ENCODE measurements at regions not wholly inside any gene's neighbourhood (a gene's known extent, or its start where the extent isn't known, plus 50 kb on each side); places are given as distances from the start of the nearest gene placed in this dataset.

GRCh38 chr17:79189305-79189704 lies 114.7 kb downstream of the ENGASE start:
- H3K4me3 ChIP-seq = no peak overlapping the region
- TF ChIP-seq, protein P1, sequence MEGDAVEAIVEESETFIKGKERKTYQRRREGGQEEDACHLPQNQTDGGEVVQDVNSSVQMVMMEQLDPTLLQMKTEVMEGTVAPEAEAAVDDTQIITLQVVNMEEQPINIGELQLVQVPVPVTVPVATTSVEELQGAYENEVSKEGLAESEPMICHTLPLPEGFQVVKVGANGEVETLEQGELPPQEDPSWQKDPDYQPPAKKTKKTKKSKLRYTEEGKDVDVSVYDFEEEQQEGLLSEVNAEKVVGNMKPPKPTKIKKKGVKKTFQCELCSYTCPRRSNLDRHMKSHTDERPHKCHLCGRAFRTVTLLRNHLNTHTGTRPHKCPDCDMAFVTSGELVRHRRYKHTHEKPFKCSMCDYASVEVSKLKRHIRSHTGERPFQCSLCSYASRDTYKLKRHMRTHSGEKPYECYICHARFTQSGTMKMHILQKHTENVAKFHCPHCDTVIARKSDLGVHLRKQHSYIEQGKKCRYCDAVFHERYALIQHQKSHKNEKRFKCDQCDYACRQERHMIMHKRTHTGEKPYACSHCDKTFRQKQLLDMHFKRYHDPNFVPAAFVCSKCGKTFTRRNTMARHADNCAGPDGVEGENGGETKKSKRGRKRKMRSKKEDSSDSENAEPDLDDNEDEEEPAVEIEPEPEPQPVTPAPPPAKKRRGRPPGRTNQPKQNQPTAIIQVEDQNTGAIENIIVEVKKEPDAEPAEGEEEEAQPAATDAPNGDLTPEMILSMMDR (IDR thresholded peaks at IDR 0.05) = no peak
- no peak overlapping the region for H3K27ac ChIP-seq
- intact Hi-C loops (cut with DNase I; ENCODE audit: low total_unique reads) = no loop called here
- no peaks in the 10 kb centered on the region for H3K9me3 ChIP-seq
- H3K4me1 ChIP-seq = no peaks in the 10 kb centered on the region
- H3K27me3 ChIP-seq = peaks cover 0 to 94% of the 10 kb centered on the region in 2 donors
- DNase-seq = no peak
- H3K36me3 ChIP-seq = no peaks in the 10 kb centered on the region

DNA sequence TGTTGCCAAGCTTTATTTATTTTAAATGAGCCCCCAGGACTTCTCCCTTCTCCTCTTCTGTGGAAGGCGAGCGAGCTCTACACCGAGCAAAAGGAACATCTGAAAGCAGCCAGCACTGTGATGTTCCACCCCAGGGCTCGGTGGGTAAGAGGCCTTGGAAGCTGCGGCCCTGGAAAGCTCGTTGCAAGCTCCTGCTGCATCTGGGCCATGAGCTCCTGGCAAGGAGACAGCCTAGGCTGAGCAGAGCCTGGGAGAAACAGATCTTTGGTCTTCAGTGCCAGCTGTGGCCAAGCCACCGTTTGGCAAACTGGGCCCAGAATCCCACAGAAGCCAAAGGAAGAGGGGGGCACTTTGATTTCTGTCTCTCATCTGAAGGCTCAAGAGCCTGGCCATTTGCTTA lies 114.1 kb downstream of the ENGASE start:
- Histone ChIP-seq H3K9me3 (no peaks in the 10 kb centered on the region), H3K27ac (no peak overlapping the region), H3K4me3 (no peak overlapping the region), H3K4me1 (peaks cover 0 to 5% (median 2%) of the 10 kb centered on the region in 4 donors), H3K36me3 (no peaks in the 10 kb centered on the region), H3K27me3 (peaks cover 0 to 96% of the 10 kb centered on the region in 2 donors)
- TF ChIP-seq, protein P1 (IDR thresholded peaks at IDR 0.05) = no peak
- intact Hi-C loops (cut with DNase I; ENCODE audit: low total_unique reads) = no loop called here
- no peak for DNase-seq

DNA sequence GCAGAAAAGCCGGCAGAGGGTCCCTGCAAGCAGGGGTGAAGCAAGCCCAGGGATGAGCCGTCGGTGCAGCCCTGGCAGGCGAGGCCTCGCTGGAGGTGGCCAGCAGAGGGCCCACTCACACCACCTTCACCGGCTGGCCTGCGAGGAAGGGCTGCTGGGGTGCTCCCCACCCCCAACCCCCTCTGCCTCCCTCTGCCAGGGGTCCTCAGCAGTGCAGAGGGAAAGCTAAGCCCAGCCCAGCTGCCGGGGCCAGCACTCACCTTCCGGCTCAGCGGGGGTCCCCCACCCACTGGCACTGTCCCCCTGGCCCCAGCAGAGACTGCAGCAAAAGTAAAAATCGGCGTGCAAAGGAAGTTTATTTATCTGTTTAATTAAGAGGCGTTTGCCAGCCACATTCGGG lies 113.4 kb downstream of the ENGASE start:
- Histone ChIP-seq H3K27me3 (peaks cover 0 to 97% of the 10 kb centered on the region in 2 donors), H3K27ac (no peak overlapping the region), H3K36me3 (no peaks in the 10 kb centered on the region), H3K4me1 (peaks cover 0 to 11% (median 4%) of the 10 kb centered on the region in 4 donors), H3K9me3 (no peaks in the 10 kb centered on the region), H3K4me3 (no peak overlapping the region)
- TF ChIP-seq, protein P1 (IDR thresholded peaks at IDR 0.05) = peak in 1 of 2 experiments; percentile 19
- no peak for DNase-seq
- intact Hi-C loops (cut with DNase I; ENCODE audit: low total_unique reads) = no loop called here

DNA sequence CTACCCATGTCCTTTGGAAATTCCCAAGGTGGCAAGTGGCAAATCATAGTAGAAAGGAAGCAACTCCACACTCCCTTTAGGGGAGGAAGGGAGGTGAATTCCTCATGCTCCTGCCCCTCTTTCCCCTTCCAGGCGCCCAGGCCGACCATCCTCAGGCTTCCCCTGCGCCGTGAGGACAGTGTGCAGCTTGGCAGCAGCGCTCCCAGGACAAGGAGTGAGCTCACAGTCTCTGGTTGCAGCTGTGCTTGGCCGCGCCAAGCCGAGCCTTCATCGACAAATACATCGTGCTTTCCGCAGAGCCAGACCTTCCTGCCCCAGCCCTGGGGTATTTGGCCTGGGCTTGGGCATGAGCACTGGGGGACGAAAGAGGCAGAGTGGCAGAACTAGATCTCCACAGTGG lies 112.6 kb downstream of the ENGASE start:
- Histone ChIP-seq H3K36me3 (no peaks in the 10 kb centered on the region), H3K4me3 (no peak overlapping the region), H3K27me3 (peaks cover 0 to 97% of the 10 kb centered on the region in 2 donors), H3K27ac (no peak overlapping the region), H3K4me1 (peaks cover 0 to 11% (median 4%) of the 10 kb centered on the region in 4 donors), H3K9me3 (no peaks in the 10 kb centered on the region)
- intact Hi-C loops (cut with DNase I; ENCODE audit: low total_unique reads) = no loop called here
- TF ChIP-seq, protein P1 (IDR thresholded peaks at IDR 0.05) = no peak
- DNase-seq = no peak

- Histone ChIP-seq H3K27ac (no peak overlapping the region), H3K36me3 (no peaks in the 10 kb centered on the region), H3K4me3 (no peak overlapping the region), H3K4me1 (peaks cover 0 to 11% (median 4%) of the 10 kb centered on the region in 4 donors), H3K27me3 (peaks cover 0 to 97% of the 10 kb centered on the region in 2 donors), H3K9me3 (no peaks in the 10 kb centered on the region)
- TF ChIP-seq, protein P1 (IDR thresholded peaks at IDR 0.05) = no peak
- DNase-seq = no peak
- intact Hi-C loops (cut with DNase I; ENCODE audit: low total_unique reads) = no loop called here
Measured at GRCh38 chr17:79186406-79186805, 111.8 kb downstream of the ENGASE start.

DNA sequence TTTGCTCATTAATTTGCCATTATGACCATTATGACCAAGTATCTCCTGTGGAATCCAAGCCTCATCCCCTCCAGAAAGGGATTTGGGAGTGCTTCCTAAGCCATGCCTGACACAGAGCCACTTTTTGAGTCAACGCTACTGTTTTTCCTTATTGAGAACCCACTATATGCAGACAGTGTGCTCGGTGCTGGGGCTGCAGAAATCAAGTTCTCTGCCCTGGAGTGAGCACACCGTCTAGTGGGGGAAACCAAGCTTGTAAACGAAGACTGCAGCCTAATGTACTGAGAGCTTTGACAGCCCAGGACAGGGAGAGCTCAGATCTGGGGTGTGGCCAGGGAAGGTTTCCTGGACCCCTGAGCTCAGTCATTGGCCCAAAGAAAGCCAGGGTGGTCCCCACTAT lies 111.0 kb downstream of the ENGASE start:
- H3K36me3 ChIP-seq = no peaks in the 10 kb centered on the region
- intact Hi-C loops (cut with DNase I; ENCODE audit: low total_unique reads) = no loop called here
- DNase-seq = no peak
- no peak overlapping the region for H3K4me3 ChIP-seq
- TF ChIP-seq, protein P1 (IDR thresholded peaks at IDR 0.05) = no peak
- H3K27me3 ChIP-seq = peaks cover 0 to 97% of the 10 kb centered on the region in 2 donors
- H3K4me1 ChIP-seq = peaks cover 0 to 11% (median 4%) of the 10 kb centered on the region in 4 donors
- no peak overlapping the region for H3K27ac ChIP-seq
- H3K9me3 ChIP-seq = no peaks in the 10 kb centered on the region
